ENCODE measurements at regions not wholly inside any gene's neighbourhood (a gene's known extent, or its start where the extent isn't known, plus 50 kb on each side); places are given as distances from the start of the nearest gene placed in this dataset.

GRCh38 chr6:74282143-74282689 lies 586.2 kb downstream of the CD109 start:
- TF ChIP-seq CTCF (IDR thresholded peaks at IDR 0.05 in 4 of 5, conservative IDR thresholded peaks at IDR 0.05 in 1 of 5) (no peak), POLR2A (IDR thresholded peaks at IDR 0.05) (no peak)
